ENCODE measurements at regions not wholly inside any gene's neighbourhood (a gene's known extent, or its start where the extent isn't known, plus 50 kb on each side); places are given as distances from the start of the nearest gene placed in this dataset.

DNA sequence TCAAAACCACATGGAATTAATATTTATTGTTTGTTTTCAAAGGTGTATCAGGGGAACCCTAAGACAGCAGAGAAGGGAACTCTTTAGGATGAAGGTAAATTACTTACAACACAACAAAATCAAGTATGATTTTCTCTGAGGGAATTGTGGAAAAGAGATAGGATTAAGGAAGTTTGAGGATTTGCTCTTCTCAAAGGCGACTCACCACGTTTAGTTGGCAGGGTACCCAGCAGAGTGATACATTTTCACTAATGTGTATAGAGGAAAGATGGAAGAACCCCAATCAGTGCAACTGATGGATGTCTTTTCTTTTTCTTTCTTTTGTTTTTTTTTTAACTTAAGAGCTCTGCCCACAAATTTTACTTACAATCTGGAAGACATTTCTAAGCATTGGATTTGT lies 499.2 kb downstream of the CCER1 start:
- TF ChIP-seq, protein P1, sequence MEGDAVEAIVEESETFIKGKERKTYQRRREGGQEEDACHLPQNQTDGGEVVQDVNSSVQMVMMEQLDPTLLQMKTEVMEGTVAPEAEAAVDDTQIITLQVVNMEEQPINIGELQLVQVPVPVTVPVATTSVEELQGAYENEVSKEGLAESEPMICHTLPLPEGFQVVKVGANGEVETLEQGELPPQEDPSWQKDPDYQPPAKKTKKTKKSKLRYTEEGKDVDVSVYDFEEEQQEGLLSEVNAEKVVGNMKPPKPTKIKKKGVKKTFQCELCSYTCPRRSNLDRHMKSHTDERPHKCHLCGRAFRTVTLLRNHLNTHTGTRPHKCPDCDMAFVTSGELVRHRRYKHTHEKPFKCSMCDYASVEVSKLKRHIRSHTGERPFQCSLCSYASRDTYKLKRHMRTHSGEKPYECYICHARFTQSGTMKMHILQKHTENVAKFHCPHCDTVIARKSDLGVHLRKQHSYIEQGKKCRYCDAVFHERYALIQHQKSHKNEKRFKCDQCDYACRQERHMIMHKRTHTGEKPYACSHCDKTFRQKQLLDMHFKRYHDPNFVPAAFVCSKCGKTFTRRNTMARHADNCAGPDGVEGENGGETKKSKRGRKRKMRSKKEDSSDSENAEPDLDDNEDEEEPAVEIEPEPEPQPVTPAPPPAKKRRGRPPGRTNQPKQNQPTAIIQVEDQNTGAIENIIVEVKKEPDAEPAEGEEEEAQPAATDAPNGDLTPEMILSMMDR (IDR thresholded peaks at IDR 0.05): no peak

- TF ChIP-seq, protein P1 (IDR thresholded peaks at IDR 0.05): no peak
Measured at GRCh38 chr12:90449611-90450010, 505.4 kb downstream of the CCER1 start.

DNA sequence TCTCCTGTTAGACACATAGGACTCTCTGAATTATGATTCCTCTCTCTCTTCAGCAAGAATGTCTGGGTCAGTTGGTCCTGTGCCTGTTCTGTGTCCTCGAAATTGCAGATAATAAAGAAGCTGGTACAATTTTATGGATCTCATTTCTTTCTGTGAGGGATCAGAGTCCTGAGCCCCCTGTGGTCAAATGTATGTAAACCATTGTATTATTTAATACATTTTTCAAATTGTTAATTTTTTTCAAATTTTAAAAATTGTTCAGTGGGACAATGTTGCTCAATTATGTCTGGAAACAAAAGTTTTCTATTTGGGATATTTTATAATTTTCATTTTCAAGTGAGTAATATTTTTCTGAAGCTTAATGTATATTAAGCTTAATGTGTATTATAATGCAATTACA lies 513.5 kb downstream of the CCER1 start:
- TF ChIP-seq, protein P1 (IDR thresholded peaks at IDR 0.05): no peak

GRCh38 chr12:90428881-90429280 lies 526.1 kb downstream of the CCER1 start:
- TF ChIP-seq, protein P1 (IDR thresholded peaks at IDR 0.05): no peak

DNA sequence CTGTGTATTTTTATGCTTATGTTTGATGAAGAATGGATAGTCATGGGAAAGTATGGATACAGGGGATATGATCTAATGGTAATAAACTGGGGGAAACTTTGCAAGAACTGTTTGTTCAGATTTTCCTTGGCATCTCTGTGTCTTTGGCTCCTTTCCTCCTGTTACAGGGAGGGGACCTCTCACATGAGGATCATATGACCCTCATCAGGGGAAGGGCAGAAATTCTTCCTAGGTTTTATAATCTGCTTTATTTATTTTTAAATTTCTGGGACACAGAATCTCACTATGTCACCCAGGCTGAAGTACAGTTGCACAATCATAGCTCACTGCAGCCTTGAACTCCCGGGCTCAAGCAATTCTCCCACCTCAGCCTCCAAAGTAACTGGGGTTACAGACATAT lies 526.5 kb downstream of the CCER1 start:
- TF ChIP-seq, protein P1 (IDR thresholded peaks at IDR 0.05): no peak

DNA sequence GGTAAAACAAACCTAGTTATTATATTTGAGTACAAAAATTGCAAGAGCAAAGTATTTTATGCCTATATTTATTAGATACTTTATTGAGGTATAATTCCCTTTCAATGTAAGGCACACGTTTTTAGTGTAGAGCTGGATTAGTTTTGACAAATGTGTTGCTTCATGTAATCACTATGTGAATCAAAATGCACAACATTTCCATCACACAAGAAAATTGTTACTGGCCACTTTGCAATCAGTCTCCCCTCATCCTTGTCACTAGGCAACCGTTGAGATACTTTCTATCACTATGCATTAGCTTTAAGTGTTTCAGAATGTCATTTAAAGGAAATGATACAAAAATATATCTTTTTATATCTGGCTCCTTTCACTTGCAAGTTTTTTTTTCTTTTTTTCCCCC lies 531.0 kb downstream of the CCER1 start:
- TF ChIP-seq, protein P1 (IDR thresholded peaks at IDR 0.05): no peak

DNA sequence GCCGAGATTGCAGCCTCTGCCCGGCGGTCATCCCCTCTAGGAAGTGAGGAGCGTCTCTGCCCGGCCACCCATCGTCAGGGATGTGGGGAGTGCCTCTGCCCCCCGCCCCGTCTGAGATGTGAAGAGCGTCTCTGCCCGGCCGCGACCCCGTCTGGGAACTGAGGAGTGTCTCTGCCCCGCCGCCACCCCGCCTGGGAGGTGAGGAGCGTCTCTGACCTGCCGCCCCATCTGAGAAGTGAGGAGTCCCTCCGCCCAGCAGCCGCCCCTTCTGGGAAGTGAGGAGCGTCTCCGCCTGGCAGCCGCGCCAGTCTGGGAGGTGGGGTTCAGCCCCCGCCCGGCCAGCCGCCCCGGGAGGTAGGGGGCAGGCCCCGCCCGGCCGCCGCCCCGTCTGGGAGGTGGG lies 544.0 kb downstream of the CCER1 start:
- TF ChIP-seq, protein P1 (IDR thresholded peaks at IDR 0.05): no peak

- TF ChIP-seq, protein P1 (IDR thresholded peaks at IDR 0.05): no peak
Measured at GRCh38 chr12:90407841-90408240, 547.1 kb downstream of the CCER1 start.

All from LNCAP (cell line).